ENCODE measurements at regions not wholly inside any gene's neighbourhood (a gene's known extent, or its start where the extent isn't known, plus 50 kb on each side); places are given as distances from the start of the nearest gene placed in this dataset.

DNA sequence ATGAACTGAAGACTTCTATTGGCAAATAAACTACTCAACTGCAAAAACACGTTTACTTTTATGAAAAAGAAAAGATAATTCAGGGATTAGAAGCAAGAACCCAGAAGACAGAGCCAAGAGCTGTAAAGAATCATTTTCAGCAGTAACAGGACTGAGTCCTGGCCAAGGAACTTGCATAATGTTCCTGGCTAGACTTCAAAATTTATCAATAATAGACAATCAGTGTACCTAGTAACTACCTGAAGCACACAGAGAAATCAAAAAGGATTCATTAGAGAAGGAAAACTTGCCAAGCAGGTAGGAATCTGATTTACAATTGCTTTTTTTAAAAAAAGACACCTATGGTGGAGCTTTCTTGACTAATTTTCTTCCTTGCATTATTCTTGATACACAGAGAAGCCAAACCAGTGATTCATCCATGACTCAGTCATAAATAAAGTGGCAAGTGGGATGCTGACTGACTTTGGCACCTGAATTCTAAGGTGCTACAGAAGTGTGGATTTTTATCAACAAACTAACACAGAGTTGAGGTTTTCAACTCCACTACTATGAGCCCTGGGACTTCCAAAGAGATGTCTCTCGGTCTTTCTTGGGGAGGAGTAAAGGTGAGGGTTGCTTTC lies 281.3 kb downstream of the BMP7 start:
- Histone ChIP-seq H4K5ac (ENCODE audit: insufficient read length, low read depth, low read length) (no peak overlapping the region), H3K23me2 (ENCODE audit: insufficient read length, low read depth, low read length, poor library complexity, severe bottlenecking) (no peaks in the 10 kb centered on the region), H4K91ac (ENCODE audit: insufficient read length, low read depth, low read length) (no peak overlapping the region), H2BK12ac (ENCODE audit: insufficient read length, low read depth, low read length) (no peak overlapping the region), H2AFZ (ENCODE audit: low read length) (no peak overlapping the region), H3K4me1 (ENCODE audit: insufficient read depth, low read length) (no peaks in the 10 kb centered on the region), H3K27me3 (ENCODE audit: insufficient read depth, low read length) (no peaks in the 10 kb centered on the region), H3K9me3 (ENCODE audit: control insufficient read depth, low read depth, low read length) (no peaks in the 10 kb centered on the region), H3K9ac (ENCODE audit: extremely low read depth, insufficient read length, low read length) (no peak overlapping the region), H3K18ac (ENCODE audit: insufficient read length, low read depth, low read length) (no peak overlapping the region), H2AK5ac (ENCODE audit: insufficient read length, low read length) (no peak overlapping the region), H4K8ac (replicated peaks; ENCODE audit: insufficient read length, low read depth, low read length) (no peak overlapping the region), H3K79me1 (ENCODE audit: insufficient read depth, low read depth, low read length, poor library complexity, severe bottlenecking) (no peaks in the 10 kb centered on the region), H3K79me2 (ENCODE audit: insufficient read depth, low read length) (no peaks in the 10 kb centered on the region), H3K4me2 (ENCODE audit: insufficient read depth, insufficient read length, low read length) (no peak overlapping the region), H3K27ac (ENCODE audit: insufficient read length, low read depth, low read length) (no peak overlapping the region), H2BK120ac (ENCODE audit: low read depth, low read length, poor library complexity, severe bottlenecking) (no peak overlapping the region), H3K4ac (ENCODE audit: low read depth, low read length) (no peak overlapping the region), H2BK20ac (ENCODE audit: low read depth, low read length, poor library complexity, severe bottlenecking) (no peak overlapping the region), H3K56ac (ENCODE audit: insufficient read length, low read depth, low read length) (no peak overlapping the region), H2BK15ac (ENCODE audit: low read depth, low read length) (no peak overlapping the region), H3K14ac (ENCODE audit: insufficient read depth, low read length) (no peak overlapping the region), H4K20me1 (ENCODE audit: control insufficient read depth, insufficient read depth, insufficient read length) (no peaks in the 10 kb centered on the region), H3T11ph (ENCODE audit: low read length) (no peak overlapping the region), H3K23ac (ENCODE audit: insufficient read length, low read depth, low read length) (no peak overlapping the region), H2BK5ac (ENCODE audit: insufficient read length, low read length) (no peak overlapping the region)
- peaks cover 4 to 7% of the 10 kb centered on the region in 2 experiments for H3K4me1 Mint-ChIP-seq
- H3K4me3 Mint-ChIP-seq, result no peak overlapping the region
- peaks cover 0 to 4% (median 0%) of the 10 kb centered on the region in 3 experiments; a peak in 1 of 7 replicates for H3K36me3 Mint-ChIP-seq (ENCODE audit: insufficient read depth in 1 of 3, low read depth in 3 of 3)
- H3K9me3 Mint-ChIP-seq, result peaks cover 8 to 17% of the 10 kb centered on the region in 2 experiments
- no CpG with 5 or more reads among the region's 2 CpGs for WGBS (ENCODE audit: extremely low coverage, insufficient read length, low lambda C conversion rate)
- H3K27ac Mint-ChIP-seq, result no peak overlapping the region
- peaks cover 23% of the 10 kb centered on the region for H3K27me3 Mint-ChIP-seq (ENCODE audit: low read depth)
- TF ChIP-seq, protein P1, sequence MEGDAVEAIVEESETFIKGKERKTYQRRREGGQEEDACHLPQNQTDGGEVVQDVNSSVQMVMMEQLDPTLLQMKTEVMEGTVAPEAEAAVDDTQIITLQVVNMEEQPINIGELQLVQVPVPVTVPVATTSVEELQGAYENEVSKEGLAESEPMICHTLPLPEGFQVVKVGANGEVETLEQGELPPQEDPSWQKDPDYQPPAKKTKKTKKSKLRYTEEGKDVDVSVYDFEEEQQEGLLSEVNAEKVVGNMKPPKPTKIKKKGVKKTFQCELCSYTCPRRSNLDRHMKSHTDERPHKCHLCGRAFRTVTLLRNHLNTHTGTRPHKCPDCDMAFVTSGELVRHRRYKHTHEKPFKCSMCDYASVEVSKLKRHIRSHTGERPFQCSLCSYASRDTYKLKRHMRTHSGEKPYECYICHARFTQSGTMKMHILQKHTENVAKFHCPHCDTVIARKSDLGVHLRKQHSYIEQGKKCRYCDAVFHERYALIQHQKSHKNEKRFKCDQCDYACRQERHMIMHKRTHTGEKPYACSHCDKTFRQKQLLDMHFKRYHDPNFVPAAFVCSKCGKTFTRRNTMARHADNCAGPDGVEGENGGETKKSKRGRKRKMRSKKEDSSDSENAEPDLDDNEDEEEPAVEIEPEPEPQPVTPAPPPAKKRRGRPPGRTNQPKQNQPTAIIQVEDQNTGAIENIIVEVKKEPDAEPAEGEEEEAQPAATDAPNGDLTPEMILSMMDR (conservative IDR thresholded peaks at IDR 0.05), result no peak
- DNase-seq, result no peak
